Lower lobe of right lung (tissue), 2 donors: ENCODE measurements at regions not wholly inside any gene's neighbourhood (a gene's known extent, or its start where the extent isn't known, plus 50 kb on each side); places are given as distances from the start of the nearest gene placed in this dataset.
"Not testable (repeated sequence)": the region's sequence is repeated elsewhere in the genome, so short reads cannot be mapped to it uniquely, and the experiment has no call there.

Experiments
- ATAC-seq, 2 donors: fragments of 200-7000 bp; cut with Tn5 transposase; one replicate each; pipeline ENCODE4 v1.9.1; 2020 to 2022; ENCODE audit warnings: mild to moderate bottlenecking in 2 of 2, moderate library complexity in 2 of 2
- DNase-seq: peaks from one replicate; pipeline ENCODE4 v3.0.0-alpha.2; 2020
- H3K27ac ChIP-seq: fragments of 200-600 bp; one replicate; pipeline ENCODE4 v1.8.0; 2022
- H3K27me3 ChIP-seq: fragments of 200-600 bp; one replicate; pipeline ENCODE4 v1.8.0; 2022; ENCODE audit warnings: low read depth
- H3K36me3 ChIP-seq: fragments of 200-600 bp; one replicate; pipeline ENCODE4 v1.8.0; 2022; ENCODE audit warnings: mild to moderate bottlenecking
- H3K4me1 ChIP-seq: fragments of 200-600 bp; one replicate; pipeline ENCODE4 v1.8.0; 2022
- H3K4me3 ChIP-seq: fragments of 200-600 bp; one replicate; pipeline ENCODE4 v1.8.0; 2022; ENCODE audit warnings: mild to moderate bottlenecking
- H3K9me3 ChIP-seq: fragments of 200-600 bp; one replicate; pipeline ENCODE4 v1.8.0; 2022
- CTCF ChIP-seq: fragments of 200-600 bp; IDR thresholded peaks from one replicate; pipeline ENCODE4 v1.8.0; 2022; ENCODE audit warnings: antibody characterized with exemption, mild to moderate bottlenecking
- intact Hi-C: fragments of 100-400 bp; cut with DNase I; formaldehyde crosslinking; loops from one replicate; pipeline ENCODE4 v1.11.0; 2022
- donor health status: DM: no; HTN: yes; CAD: no; lungs with severe emphysema.

- Histone ChIP-seq H3K4me3 (no peak overlapping the region), H3K9me3 (no peaks in the 10 kb centered on the region), H3K36me3 (no peaks in the 10 kb centered on the region), H3K27ac (no peak overlapping the region), H3K4me1 (peaks cover 5% of the 10 kb centered on the region), H3K27me3 (peaks cover 3% of the 10 kb centered on the region)
- DNase-seq = no peak
- intact Hi-C loops = no loop called here
- TF ChIP-seq CTCF = no peak
- no peak for ATAC-seq
Observed at GRCh38 chr16:51239196-51239595, 88.1 kb upstream of the SALL1 start.

GRCh38 chr16:51237861-51238378 lies 86.8 kb upstream of the SALL1 start:
- Histone ChIP-seq H3K36me3 (no peaks in the 10 kb centered on the region), H3K27me3 (peaks cover 3% of the 10 kb centered on the region), H3K4me1 (no peaks in the 10 kb centered on the region), H3K9me3 (no peaks in the 10 kb centered on the region), H3K4me3 (no peak overlapping the region), H3K27ac (no peak overlapping the region)
- intact Hi-C loops = no loop called here
- ATAC-seq (no peak), DNase-seq (no peak)
- no peak for TF ChIP-seq CTCF

GRCh38 chr16:51237207-51237606 lies 86.1 kb upstream of the SALL1 start:
- intact Hi-C loops = no loop called here
- H3K4me3 ChIP-seq = no peak overlapping the region
- no peak overlapping the region for H3K27ac ChIP-seq
- DNase-seq = no peak
- ATAC-seq = no peak
- H3K4me1 ChIP-seq = no peaks in the 10 kb centered on the region
- H3K27me3 ChIP-seq = peaks cover 3% of the 10 kb centered on the region
- H3K9me3 ChIP-seq = no peaks in the 10 kb centered on the region
- TF ChIP-seq CTCF = no peak
- H3K36me3 ChIP-seq = no peaks in the 10 kb centered on the region

- H3K9me3 ChIP-seq = no peaks in the 10 kb centered on the region
- DNase-seq = no peak
- H3K4me3 ChIP-seq = no peak overlapping the region
- no peak for TF ChIP-seq CTCF
- intact Hi-C loops = no loop called here
- no peak for ATAC-seq
- no peaks in the 10 kb centered on the region for H3K36me3 ChIP-seq
- no peaks in the 10 kb centered on the region for H3K4me1 ChIP-seq
- no peak overlapping the region for H3K27ac ChIP-seq
- peaks cover 3% of the 10 kb centered on the region for H3K27me3 ChIP-seq
Observed at GRCh38 chr16:51236583-51236982, 85.5 kb upstream of the SALL1 start.

- intact Hi-C loops = no loop called here
- Histone ChIP-seq H3K27me3 (no peaks in the 10 kb centered on the region), H3K36me3 (no peaks in the 10 kb centered on the region), H3K4me1 (no peaks in the 10 kb centered on the region), H3K4me3 (no peak overlapping the region), H3K9me3 (no peaks in the 10 kb centered on the region), H3K27ac (no peak overlapping the region)
- no peak for ATAC-seq
- TF ChIP-seq CTCF = no peak
- DNase-seq = no peak
Observed at GRCh38 chr16:51231702-51232101, 80.6 kb upstream of the SALL1 start.

GRCh38 chr16:51230035-51230434 lies 79.0 kb upstream of the SALL1 start:
- intact Hi-C loops, H3K4me3 ChIP-seq, H3K36me3 ChIP-seq, H3K9me3 ChIP-seq, ATAC-seq, H3K27ac ChIP-seq, H3K4me1 ChIP-seq, H3K27me3 ChIP-seq, DNase-seq: not testable (repeated sequence)
